Liver (tissue), 8 donors: ENCODE measurements at regions not wholly inside any gene's neighbourhood (a gene's known extent, or its start where the extent isn't known, plus 50 kb on each side); places are given as distances from the start of the nearest gene placed in this dataset.

Source experiments
- DNase-seq: peaks from one replicate; pipeline ENCODE4 v3.0.0-alpha.2; 2017; ENCODE audit warnings: low spot score
- H3K27ac ChIP-seq, 2 donors: one replicate each; pipeline ENCODE4 v1.7.0; 2013; ENCODE audit warnings: inconsistent platforms in 2 of 2, low read length in 2 of 2, control low read depth in 1 of 2, low read depth in 1 of 2, mild to moderate bottlenecking in 1 of 2
- H3K27me3 ChIP-seq, 4 donors: one replicate each; pipeline versions ENCODE4 v1.6.1 to v1.7.0; 2013; ENCODE audit warnings: low read length in 3 of 4, inconsistent platforms in 1 of 4, mild to moderate bottlenecking in 1 of 4, moderate library complexity in 1 of 4; ENCODE audit not compliant: control insufficient read depth in 4 of 4, insufficient read depth in 4 of 4
- H3K36me3 ChIP-seq, 4 donors: one replicate each; pipeline versions ENCODE4 v1.6.1 to v1.7.0; 2013; ENCODE audit warnings: low read length in 3 of 4, mild to moderate bottlenecking in 3 of 4, low read depth in 1 of 4, moderate library complexity in 1 of 4; ENCODE audit not compliant: control insufficient read depth in 4 of 4, insufficient read depth in 3 of 4
- H3K4me1 ChIP-seq, 4 donors: one replicate each; pipeline versions ENCODE4 v1.6.1 to v1.7.0; 2013; ENCODE audit warnings: low read length in 3 of 4, mild to moderate bottlenecking in 3 of 4, moderate library complexity in 1 of 4; ENCODE audit not compliant: control insufficient read depth in 4 of 4, insufficient read depth in 4 of 4
- H3K4me3 ChIP-seq, 3 donors: one replicate each; pipeline versions ENCODE4 v1.6.1 to v1.7.0; 2013; ENCODE audit warnings: low read length in 3 of 3, control low read depth in 1 of 3, low read depth in 1 of 3, mild to moderate bottlenecking in 1 of 3
- H3K9ac ChIP-seq, 2 donors: one replicate each; pipeline ENCODE4 v1.7.0; 2013; ENCODE audit warnings: low read length in 2 of 2, mild to moderate bottlenecking in 2 of 2, moderate library complexity in 2 of 2, control low read depth in 1 of 2, low read depth in 1 of 2
- H3K9me3 ChIP-seq, 4 donors: one replicate each; pipeline versions ENCODE4 v1.6.1 to v1.7.0; 2013; ENCODE audit warnings: low read length in 3 of 4; ENCODE audit not compliant: control insufficient read depth in 4 of 4
- CTCF ChIP-seq: fragments of 150-350 bp; IDR thresholded peaks from 2 replicates; pipeline ENCODE4 v1.5.1; 2017; ENCODE audit warnings: improper control_type of control experiment, low read depth, low read length; ENCODE audit not compliant: missing input control
- EGR1 ChIP-seq, 2 donors: IDR thresholded peaks; 2 replicates each; pipeline ENCODE4 v1.6.1; 2016 to 2018; ENCODE audit warnings: antibody characterized with exemption in 2 of 2, low read depth in 2 of 2
- FOXA1 ChIP-seq: IDR thresholded peaks from 2 replicates; pipeline ENCODE4 v1.6.1; 2016; ENCODE audit warnings: antibody characterized with exemption
- FOXA2 ChIP-seq: IDR thresholded peaks from 2 replicates; pipeline ENCODE4 v1.6.1; 2016; ENCODE audit warnings: antibody characterized with exemption
- GABPA ChIP-seq, 2 donors: IDR thresholded peaks in 1 of 2; conservative IDR thresholded peaks in 1 of 2; 2 replicates each; pipeline ENCODE4 v1.6.1; 2016; ENCODE audit warnings: antibody characterized with exemption in 2 of 2, mild to moderate bottlenecking in 1 of 2, moderate library complexity in 1 of 2
- HNF4A ChIP-seq, 2 donors: conservative IDR thresholded peaks; 2 replicates each; pipeline ENCODE4 v1.6.1; 2016; ENCODE audit warnings: antibody characterized with exemption in 2 of 2, mild to moderate bottlenecking in 2 of 2
- HNF4G ChIP-seq: IDR thresholded peaks from 2 replicates; pipeline ENCODE4 v1.6.1; 2016; ENCODE audit warnings: antibody characterized with exemption
- JUND ChIP-seq, 2 donors: IDR thresholded peaks; 2 replicates each; pipeline ENCODE4 v1.6.1; 2016; ENCODE audit warnings: antibody characterized with exemption in 2 of 2
- MAX ChIP-seq: IDR thresholded peaks from 2 replicates; pipeline ENCODE4 v1.6.1; 2016; ENCODE audit warnings: antibody characterized with exemption
- NR2F2 ChIP-seq: IDR thresholded peaks from 2 replicates; pipeline ENCODE4 v1.6.1; 2016; ENCODE audit warnings: antibody characterized with exemption
- RAD21 ChIP-seq, 2 donors: IDR thresholded peaks; 2 replicates each; pipeline ENCODE4 v1.6.1; 2016; ENCODE audit warnings: antibody characterized with exemption in 2 of 2, mild to moderate bottlenecking in 2 of 2
- RXRA ChIP-seq, 2 donors: IDR thresholded peaks; 2 replicates each; pipeline ENCODE4 v1.6.1; 2017 to 2018; ENCODE audit warnings: antibody characterized with exemption in 2 of 2, mild to moderate bottlenecking in 1 of 2
- SP1 ChIP-seq: IDR thresholded peaks from 2 replicates; pipeline ENCODE4 v1.6.1; 2018; ENCODE audit warnings: antibody characterized with exemption, mild to moderate bottlenecking
- TAF1 ChIP-seq: conservative IDR thresholded peaks from 2 replicates; pipeline ENCODE4 v1.6.1; 2016; ENCODE audit warnings: antibody characterized with exemption, mild to moderate bottlenecking
- YY1 ChIP-seq: IDR thresholded peaks from 2 replicates; pipeline ENCODE4 v1.6.1; 2016; ENCODE audit warnings: antibody characterized with exemption, mild to moderate bottlenecking
- WGBS: extraction: QIAGEN DNeasy Blood & Tissue Kit; methylation state at CpG from one replicate; pipeline ENCODE4 v1.1.7; 2013; 5-methylcytosine and 5-hydroxymethylcytosine counted together
- TF ChIP-seq, protein P1 (sequence below): IDR thresholded peaks from 2 replicates; pipeline ENCODE4 v1.6.1; 2016; ENCODE audit warnings: antibody characterized with exemption
- TF ChIP-seq, protein P2 (sequence below): IDR thresholded peaks from 2 replicates; pipeline ENCODE4 v1.6.1; 2016; ENCODE audit warnings: antibody characterized with exemption
- donor health status: healthy.
- donor health status: healthy.
- donor health status: healthy.
- donor health status: healthy.
- donor health status: healthy.

GRCh38 chr18:66395671-66396218, 208.1 kb downstream of the CDH19 start (continued):
- no peak for TF ChIP-seq CTCF
- TF ChIP-seq JUND (IDR thresholded peaks at IDR 0.05) = no peak
- no peak for TF ChIP-seq TAF1
- no peak for TF ChIP-seq RXRA (IDR thresholded peaks at IDR 0.05)
- no peak for TF ChIP-seq MAX
- no peak for TF ChIP-seq NR2F2

- no peaks in the 10 kb centered on the region for H3K4me1 ChIP-seq
- no peak overlapping the region for H3K27ac ChIP-seq
- no peak overlapping the region for H3K9ac ChIP-seq
- H3K4me3 ChIP-seq = no peak overlapping the region
- H3K36me3 ChIP-seq = no peaks in the 10 kb centered on the region
- no peaks in the 10 kb centered on the region for H3K27me3 ChIP-seq
- no peak for DNase-seq
- 59% methylated on average over 1 of the region's 1 CpG for WGBS
- TF ChIP-seq EGR1 (IDR thresholded peaks at IDR 0.05; ENCODE audit: low read depth in 2 of 2) (no peak), HNF4G (no peak), SP1 (no peak), RXRA (IDR thresholded peaks at IDR 0.05) (no peak), RAD21 (IDR thresholded peaks at IDR 0.05) (no peak), HNF4A (conservative IDR thresholded peaks at IDR 0.05) (no peak), YY1 (no peak), GABPA (IDR thresholded peaks at IDR 0.05 in 1 of 2, conservative IDR thresholded peaks at IDR 0.05 in 1 of 2) (no peak), MAX (no peak), TAF1 (no peak), FOXA2 (no peak), NR2F2 (no peak), FOXA1 (no peak), CTCF (no peak)
- peaks cover 0 to 5% (median 3%) of the 10 kb centered on the region in 4 donors for H3K9me3 ChIP-seq
Observed at GRCh38 chr18:66393463-66393862, 210.4 kb downstream of the CDH19 start.

GRCh38 chr18:66377291-66377690, 226.6 kb downstream of the CDH19 start:
- no peaks in the 10 kb centered on the region for H3K27me3 ChIP-seq
- H3K36me3 ChIP-seq = no peaks in the 10 kb centered on the region
- no peaks in the 10 kb centered on the region for H3K4me1 ChIP-seq
- no peak overlapping the region for H3K4me3 ChIP-seq
- H3K27ac ChIP-seq = no peak overlapping the region
- no peak overlapping the region for H3K9ac ChIP-seq
- 55% methylated on average over 2 of the region's 2 CpGs for WGBS
- H3K9me3 ChIP-seq = peaks cover 0 to 6% (median 0%) of the 10 kb centered on the region in 4 donors
- DNase-seq = no peak
- TF ChIP-seq HNF4G (no peak), MAX (no peak), CTCF (no peak), FOXA2 (no peak), NR2F2 (no peak), GABPA (IDR thresholded peaks at IDR 0.05 in 1 of 2, conservative IDR thresholded peaks at IDR 0.05 in 1 of 2) (no peak), FOXA1 (no peak), TAF1 (no peak), RAD21 (IDR thresholded peaks at IDR 0.05) (no peak), EGR1 (IDR thresholded peaks at IDR 0.05; ENCODE audit: low read depth in 2 of 2) (no peak), RXRA (IDR thresholded peaks at IDR 0.05) (no peak), SP1 (no peak), YY1 (no peak)
- TF ChIP-seq, protein P1, sequence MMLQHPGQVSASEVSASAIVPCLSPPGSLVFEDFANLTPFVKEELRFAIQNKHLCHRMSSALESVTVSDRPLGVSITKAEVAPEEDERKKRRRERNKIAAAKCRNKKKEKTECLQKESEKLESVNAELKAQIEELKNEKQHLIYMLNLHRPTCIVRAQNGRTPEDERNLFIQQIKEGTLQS = no peak
- TF ChIP-seq, protein P2, sequence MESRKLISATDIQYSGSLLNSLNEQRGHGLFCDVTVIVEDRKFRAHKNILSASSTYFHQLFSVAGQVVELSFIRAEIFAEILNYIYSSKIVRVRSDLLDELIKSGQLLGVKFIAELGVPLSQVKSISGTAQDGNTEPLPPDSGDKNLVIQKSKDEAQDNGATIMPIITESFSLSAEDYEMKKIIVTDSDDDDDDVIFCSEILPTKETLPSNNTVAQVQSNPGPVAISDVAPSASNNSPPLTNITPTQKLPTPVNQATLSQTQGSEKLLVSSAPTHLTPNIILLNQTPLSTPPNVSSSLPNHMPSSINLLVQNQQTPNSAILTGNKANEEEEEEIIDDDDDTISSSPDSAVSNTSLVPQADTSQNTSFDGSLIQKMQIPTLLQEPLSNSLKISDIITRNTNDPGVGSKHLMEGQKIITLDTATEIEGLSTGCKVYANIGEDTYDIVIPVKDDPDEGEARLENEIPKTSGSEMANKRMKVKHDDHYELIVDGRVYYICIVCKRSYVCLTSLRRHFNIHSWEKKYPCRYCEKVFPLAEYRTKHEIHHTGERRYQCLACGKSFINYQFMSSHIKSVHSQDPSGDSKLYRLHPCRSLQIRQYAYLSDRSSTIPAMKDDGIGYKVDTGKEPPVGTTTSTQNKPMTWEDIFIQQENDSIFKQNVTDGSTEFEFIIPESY = no peak
